T-cell (primary cell): ENCODE measurements at regions not wholly inside any gene's neighbourhood (a gene's known extent, or its start where the extent isn't known, plus 50 kb on each side); places are given as distances from the start of the nearest gene placed in this dataset.

ENCODE experiments used
- ATAC-seq, 4 experiments: fragments of 200-7000 bp in 3 of 4; fragments of 150-1000 bp in 1 of 4; cut with Tn5 transposase; replicated peaks in 1 of 4; 1 replicate in 3 of 4; 2 replicates in 1 of 4; pipeline ENCODE4 v1.10.0; 2021; ENCODE audit warnings: moderate library complexity in 3 of 4, mild to moderate bottlenecking in 2 of 4, moderate number of reproducible peaks in 1 of 4
- CTCF ChIA-PET, 2 donors: fragments of 300-600 bp; sonication (Branson Sonifier 250); formaldehyde crosslinking; loops; one replicate each; lab custom pipeline; 2022; ENCODE audit warnings: antibody characterized with exemption in 2 of 2; lab: Charles Lee
- POLR2A ChIA-PET, 2 donors: fragments of 300-600 bp; sonication (Branson Sonifier 250); formaldehyde crosslinking; loops; one replicate each; lab custom pipeline; 2022; ENCODE audit warnings: antibody characterized with exemption in 2 of 2; lab: Charles Lee
- DNase-seq, 35 experiments: peaks; one replicate each; pipeline versions ENCODE4 v3.0.0 to v3.0.0-alpha.2; 2013 to 2023
- H3K27ac ChIP-seq: one replicate; pipeline ENCODE4 v1.5.1; 2013; ENCODE audit warnings: low read length
- H3K27me3 ChIP-seq, 2 experiments: replicated peaks in 1 of 2; 1 replicate in 1 of 2; 2 replicates in 1 of 2; pipeline versions ENCODE4 v1.6.1 to v1.7.0; 2013; ENCODE audit warnings: low read length in 1 of 2, mixed read lengths in 1 of 2; ENCODE audit not compliant: control insufficient read depth in 2 of 2, insufficient read depth in 2 of 2; ENCODE audit errors: extremely low read depth in 1 of 2
- H3K36me3 ChIP-seq, 2 donors: 1 replicate in 1 of 2; 2 replicates in 1 of 2; pipeline versions ENCODE4 v1.6.1 to v1.7.0; 2013; ENCODE audit warnings: low read length in 1 of 2; ENCODE audit not compliant: control insufficient read depth in 2 of 2, insufficient read depth in 1 of 2; ENCODE audit errors: extremely low read depth in 1 of 2
- H3K4me1 ChIP-seq, 2 experiments: 1 replicate in 1 of 2; 2 replicates in 1 of 2; pipeline versions ENCODE4 v1.6.1 to v1.7.0; 2013; ENCODE audit warnings: low read length in 2 of 2, mixed read lengths in 1 of 2; ENCODE audit not compliant: insufficient read depth in 2 of 2, control insufficient read depth in 1 of 2; ENCODE audit errors: extremely low read depth in 1 of 2
- H3K4me3 ChIP-seq, 2 donors: 1 replicate in 1 of 2; 2 replicates in 1 of 2; pipeline versions ENCODE4 v1.5.1 to v1.7.0; 2013; ENCODE audit warnings: mild to moderate bottlenecking in 2 of 2, low read length in 1 of 2, moderate library complexity in 1 of 2; ENCODE audit not compliant: control insufficient read depth in 1 of 2; ENCODE audit errors: extremely low read depth in 1 of 2
- H3K9me3 ChIP-seq: 2 replicates; pipeline ENCODE4 v1.7.0; 2013
- H3K27ac Mint-ChIP-seq, 2 donors: one replicate each; pipeline ENCODE4 v1.8.0; 2020 to 2021; ENCODE audit warnings: mild to moderate bottlenecking in 2 of 2, mixed read lengths in 2 of 2
- H3K27me3 Mint-ChIP-seq, 2 donors: one replicate each; pipeline ENCODE4 v1.8.0; 2021 to 2022; ENCODE audit warnings: mixed read lengths in 2 of 2
- H3K36me3 Mint-ChIP-seq: one replicate; pipeline ENCODE4 v1.8.0; 2021; ENCODE audit warnings: mixed read lengths
- H3K4me1 Mint-ChIP-seq, 3 donors: one replicate each; pipeline ENCODE4 v1.8.0; 2020 to 2022; ENCODE audit warnings: mixed read lengths in 3 of 3, mild to moderate bottlenecking in 1 of 3
- H3K4me3 Mint-ChIP-seq, 3 donors: one replicate each; pipeline ENCODE4 v1.8.0; 2020 to 2022; ENCODE audit warnings: mild to moderate bottlenecking in 3 of 3, mixed read lengths in 3 of 3, moderate library complexity in 3 of 3
- H3K9me3 Mint-ChIP-seq, 3 donors: one replicate each; pipeline ENCODE4 v1.8.0; 2020 to 2022; ENCODE audit warnings: mixed read lengths in 3 of 3
- WGBS: methylation state at CpG from one replicate; pipeline ENCODE4 v1.1.5; 2013; ENCODE audit warnings: missing lambda C conversion rate; ENCODE audit not compliant: insufficient coverage; 5-methylcytosine and 5-hydroxymethylcytosine counted together

GRCh38 chr11:112785719-112786118 is 175.5 kb upstream of the NCAM1 start:
- no peak overlapping the region for H3K27ac Mint-ChIP-seq
- no peaks in the 10 kb centered on the region for H3K9me3 Mint-ChIP-seq
- peaks cover 14 to 18% of the 10 kb centered on the region in 2 donors for H3K27me3 Mint-ChIP-seq
- ATAC-seq, result no peak
- H3K36me3 Mint-ChIP-seq, result no peaks in the 10 kb centered on the region
- ChIA-PET CTCF (no interaction called here), POLR2A (no interaction called here)
- H3K4me1 ChIP-seq, result no peaks in the 10 kb centered on the region
- H3K4me3 Mint-ChIP-seq, result no peak overlapping the region
- H3K9me3 ChIP-seq, result no peaks in the 10 kb centered on the region
- H3K4me3 ChIP-seq, result no peak overlapping the region
- DNase-seq, result no peak
- H3K27me3 ChIP-seq, result peaks cover 0 to 4% of the 10 kb centered on the region in 2 experiments
- H3K4me1 Mint-ChIP-seq, result no peaks in the 10 kb centered on the region
- no peaks in the 10 kb centered on the region for H3K36me3 ChIP-seq
- WGBS, result 56% methylated on average over 2 of the region's 3 CpGs
- no peak overlapping the region for H3K27ac ChIP-seq

DNA sequence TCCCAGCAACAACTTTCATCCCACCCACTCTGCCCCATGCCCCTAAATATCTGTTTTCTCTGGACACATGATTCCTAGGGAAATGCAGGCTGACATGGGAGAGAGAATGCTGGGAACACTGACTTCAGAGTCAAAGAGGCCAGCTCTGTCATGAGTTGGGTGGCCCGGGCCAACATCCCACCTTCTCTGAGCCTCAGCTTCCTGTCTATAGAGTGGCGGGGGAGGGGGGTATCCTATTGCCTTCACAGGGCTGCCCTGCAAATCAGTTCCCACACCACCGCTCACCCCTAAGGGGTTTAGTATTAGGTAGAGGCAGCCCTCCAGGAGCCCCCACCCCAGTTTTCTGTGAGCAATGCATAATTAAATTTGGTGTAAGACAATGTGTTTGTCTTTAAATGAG is 175.0 kb upstream of the NCAM1 start:
- ChIA-PET CTCF (no interaction called here), POLR2A (no interaction called here)
- peaks cover 14 to 18% of the 10 kb centered on the region in 2 donors for H3K27me3 Mint-ChIP-seq
- Histone ChIP-seq H3K27ac (no peak overlapping the region), H3K9me3 (no peaks in the 10 kb centered on the region), H3K4me1 (no peaks in the 10 kb centered on the region), H3K36me3 (no peaks in the 10 kb centered on the region), H3K4me3 (no peak overlapping the region), H3K27me3 (peaks cover 0 to 4% of the 10 kb centered on the region in 2 experiments)
- no CpG with 5 or more reads among the region's 3 CpGs for WGBS
- DNase-seq, result no peak
- H3K4me1 Mint-ChIP-seq, result no peaks in the 10 kb centered on the region
- no peaks in the 10 kb centered on the region for H3K36me3 Mint-ChIP-seq
- no peak for ATAC-seq
- no peak overlapping the region for H3K27ac Mint-ChIP-seq
- H3K4me3 Mint-ChIP-seq, result no peak overlapping the region
- no peaks in the 10 kb centered on the region for H3K9me3 Mint-ChIP-seq

GRCh38 chr11:112786886-112787530 is 174.2 kb upstream of the NCAM1 start:
- Histone ChIP-seq H3K36me3 (no peaks in the 10 kb centered on the region), H3K27me3 (peaks cover 0 to 4% of the 10 kb centered on the region in 2 experiments), H3K9me3 (no peaks in the 10 kb centered on the region), H3K27ac (no peak overlapping the region), H3K4me3 (no peak overlapping the region), H3K4me1 (no peaks in the 10 kb centered on the region)
- Mint-ChIP-seq H3K27ac (no peak overlapping the region), H3K36me3 (no peaks in the 10 kb centered on the region), H3K9me3 (no peaks in the 10 kb centered on the region), H3K27me3 (peaks cover 14% of the 10 kb centered on the region in 2 donors), H3K4me1 (no peaks in the 10 kb centered on the region), H3K4me3 (no peak overlapping the region)
- ATAC-seq, result no peak
- CTCF ChIA-PET, result no interaction called here
- WGBS, result no CpG with 5 or more reads among the region's 5 CpGs
- no peak for DNase-seq
- POLR2A ChIA-PET, result no interaction called here

DNA sequence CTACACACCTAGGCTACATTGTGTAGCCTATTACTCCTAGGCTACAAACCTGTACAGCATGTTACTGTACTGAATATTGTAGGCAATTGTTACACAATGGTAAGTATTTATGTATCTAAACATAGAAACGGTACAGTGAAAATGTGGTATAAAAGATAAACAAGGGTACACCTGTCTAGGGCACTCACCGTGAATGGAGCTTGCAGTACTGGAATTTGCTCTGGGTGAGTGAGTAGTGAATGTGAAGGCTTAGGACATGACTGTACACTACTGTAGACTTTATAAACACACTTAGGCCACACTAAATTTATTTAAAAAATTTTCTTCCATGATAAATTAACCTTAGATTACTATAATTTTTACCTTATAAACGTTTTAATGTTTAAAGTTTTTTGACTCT is 171.7 kb upstream of the NCAM1 start:
- H3K27ac Mint-ChIP-seq, result no peak overlapping the region
- H3K4me1 ChIP-seq, result no peaks in the 10 kb centered on the region
- H3K4me3 ChIP-seq, result no peak overlapping the region
- no peaks in the 10 kb centered on the region for H3K9me3 ChIP-seq
- no CpG with 5 or more reads among the region's 3 CpGs for WGBS
- H3K27ac ChIP-seq, result no peak overlapping the region
- ATAC-seq (no peak), DNase-seq (no peak)
- H3K36me3 Mint-ChIP-seq, result no peaks in the 10 kb centered on the region
- H3K4me3 Mint-ChIP-seq, result no peak overlapping the region
- peaks cover 4 to 8% (median 5%) of the 10 kb centered on the region in 3 donors for H3K4me1 Mint-ChIP-seq
- no peaks in the 10 kb centered on the region for H3K36me3 ChIP-seq
- peaks cover 0 to 4% of the 10 kb centered on the region in 2 experiments for H3K27me3 ChIP-seq
- H3K27me3 Mint-ChIP-seq, result peaks cover 7 to 14% of the 10 kb centered on the region in 2 donors
- POLR2A ChIA-PET, result no interaction called here
- CTCF ChIA-PET, result no interaction called here
- H3K9me3 Mint-ChIP-seq, result no peaks in the 10 kb centered on the region

DNA sequence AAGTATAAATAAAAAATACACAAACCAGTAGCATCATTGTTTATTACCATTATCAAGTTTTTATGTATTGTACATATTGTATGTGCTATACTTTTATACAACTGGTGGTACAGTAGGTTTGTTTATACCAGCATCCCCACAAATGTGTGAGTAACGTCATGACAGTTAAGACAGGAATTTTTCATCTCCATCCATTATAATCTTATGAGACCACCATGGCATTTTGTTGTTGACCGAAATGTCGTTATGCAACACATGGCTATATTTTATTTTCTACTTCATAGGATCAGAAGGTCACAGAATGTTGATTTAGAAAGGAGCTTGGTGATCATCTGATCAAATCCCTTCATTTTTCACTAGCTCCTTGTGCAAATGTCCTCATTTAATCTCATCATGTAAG is 170.9 kb upstream of the NCAM1 start:
- CTCF ChIA-PET, result no interaction called here
- DNase-seq (no peak), ATAC-seq (no peak)
- Histone ChIP-seq H3K27me3 (peaks cover 0 to 4% of the 10 kb centered on the region in 2 experiments), H3K27ac (no peak overlapping the region), H3K4me1 (no peaks in the 10 kb centered on the region), H3K9me3 (no peaks in the 10 kb centered on the region), H3K36me3 (no peaks in the 10 kb centered on the region), H3K4me3 (no peak overlapping the region)
- no CpG with 5 or more reads among the region's 3 CpGs for WGBS
- Mint-ChIP-seq H3K27ac (no peak overlapping the region), H3K27me3 (peaks cover 5 to 14% of the 10 kb centered on the region in 2 donors), H3K9me3 (no peaks in the 10 kb centered on the region), H3K4me1 (peaks cover 4 to 8% (median 5%) of the 10 kb centered on the region in 3 donors), H3K4me3 (no peak overlapping the region), H3K36me3 (no peaks in the 10 kb centered on the region)
- POLR2A ChIA-PET, result no interaction called here

DNA sequence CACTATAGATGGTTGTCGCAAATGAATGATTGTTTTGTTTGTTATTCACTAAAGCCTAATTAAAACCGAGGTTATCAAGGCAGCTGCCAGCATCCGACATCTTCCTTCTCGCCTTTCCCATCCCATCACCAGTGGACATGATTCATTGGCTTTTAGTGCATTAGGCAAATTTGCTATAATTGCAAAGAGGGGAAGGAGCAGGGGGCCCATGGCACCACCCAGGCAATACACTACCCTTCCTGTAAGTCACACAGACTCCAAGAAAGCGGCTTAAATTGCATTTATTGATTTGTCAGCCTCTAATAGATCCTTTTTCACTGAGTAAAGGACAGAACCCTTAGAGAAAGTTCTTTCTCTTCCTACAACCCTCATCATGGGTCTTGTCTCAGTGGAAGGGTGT is 169.2 kb upstream of the NCAM1 start:
- ATAC-seq, result no peak
- peaks cover 0 to 6% of the 10 kb centered on the region in 2 donors for H3K27me3 Mint-ChIP-seq
- no peaks in the 10 kb centered on the region for H3K4me1 ChIP-seq

More for the DNA sequence above, 169.2 kb upstream of the NCAM1 start:
- Histone ChIP-seq H3K27ac (no peak overlapping the region), H3K9me3 (no peaks in the 10 kb centered on the region), H3K36me3 (no peaks in the 10 kb centered on the region), H3K27me3 (peaks cover 0 to 4% of the 10 kb centered on the region in 2 experiments), H3K4me3 (no peak overlapping the region)
- ChIA-PET CTCF (no interaction called here), POLR2A (no interaction called here)
- DNase-seq, result no peak
- Mint-ChIP-seq H3K4me1 (peaks cover 4 to 8% (median 5%) of the 10 kb centered on the region in 3 donors), H3K9me3 (no peaks in the 10 kb centered on the region), H3K27ac (no peak overlapping the region), H3K4me3 (no peak overlapping the region), H3K36me3 (no peaks in the 10 kb centered on the region)
- WGBS, result no CpG with 5 or more reads among the region's 5 CpGs
